D341Med (cell line): ENCODE measurements at regions not wholly inside any gene's neighbourhood (a gene's known extent, or its start where the extent isn't known, plus 50 kb on each side); places are given as distances from the start of the nearest gene placed in this dataset.

ENCODE experiments used
- DNase-seq: peaks from one replicate; pipeline ENCODE4 v3.0.0; 2012; ENCODE audit warnings: low spot score

DNA sequence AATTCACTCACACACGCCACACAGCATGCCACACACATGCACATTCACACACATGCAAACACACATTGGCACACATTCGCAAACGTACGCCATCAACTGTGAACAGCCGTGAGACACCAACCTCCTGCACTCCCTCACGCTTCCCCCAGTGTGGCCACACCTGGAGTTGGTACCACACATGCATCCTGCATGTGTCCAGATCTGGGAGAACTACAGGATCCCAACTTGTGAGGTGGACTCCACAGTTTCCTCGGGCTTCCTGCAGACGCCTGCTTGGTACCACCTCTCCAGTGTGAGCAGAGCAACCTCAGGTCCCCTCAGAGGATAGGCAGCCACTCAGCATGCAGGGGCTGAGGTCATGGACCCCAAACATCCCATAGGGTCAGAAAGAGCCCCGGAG is 239.0 kb downstream of the EIPR1 start:
- DNase-seq: no peak

- no peak for DNase-seq
Measured at GRCh38 chr2:3137651-3138300, 239.8 kb downstream of the EIPR1 start.

- no peak for DNase-seq
Measured at GRCh38 chr2:3135676-3136075, 241.9 kb downstream of the EIPR1 start.

GRCh38 chr2:3134026-3134571 is 243.5 kb downstream of the EIPR1 start:
- no peak for DNase-seq

- no peak for DNase-seq
Measured at GRCh38 chr2:3132966-3133365, 244.7 kb downstream of the EIPR1 start.

DNA sequence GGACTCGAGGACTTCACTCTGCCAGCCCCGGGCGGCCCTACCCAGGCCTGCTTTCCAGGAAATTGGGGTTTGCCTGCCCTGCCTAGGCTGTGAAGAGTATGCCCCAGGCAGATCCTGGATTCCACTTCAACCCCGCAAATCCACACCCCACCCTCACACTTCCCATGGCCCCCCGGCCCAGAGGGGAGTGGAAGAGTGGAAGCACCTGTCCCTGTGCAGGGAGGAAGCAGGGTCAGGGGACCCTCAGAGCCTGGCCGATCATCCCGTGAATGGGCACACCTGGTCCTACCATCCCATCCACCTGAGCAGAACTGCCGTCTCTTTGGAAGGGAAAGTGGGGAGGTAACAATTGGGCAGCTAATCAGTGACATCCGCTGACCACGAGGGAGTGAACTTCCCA is 245.2 kb downstream of the EIPR1 start:
- DNase-seq: no peak

DNA sequence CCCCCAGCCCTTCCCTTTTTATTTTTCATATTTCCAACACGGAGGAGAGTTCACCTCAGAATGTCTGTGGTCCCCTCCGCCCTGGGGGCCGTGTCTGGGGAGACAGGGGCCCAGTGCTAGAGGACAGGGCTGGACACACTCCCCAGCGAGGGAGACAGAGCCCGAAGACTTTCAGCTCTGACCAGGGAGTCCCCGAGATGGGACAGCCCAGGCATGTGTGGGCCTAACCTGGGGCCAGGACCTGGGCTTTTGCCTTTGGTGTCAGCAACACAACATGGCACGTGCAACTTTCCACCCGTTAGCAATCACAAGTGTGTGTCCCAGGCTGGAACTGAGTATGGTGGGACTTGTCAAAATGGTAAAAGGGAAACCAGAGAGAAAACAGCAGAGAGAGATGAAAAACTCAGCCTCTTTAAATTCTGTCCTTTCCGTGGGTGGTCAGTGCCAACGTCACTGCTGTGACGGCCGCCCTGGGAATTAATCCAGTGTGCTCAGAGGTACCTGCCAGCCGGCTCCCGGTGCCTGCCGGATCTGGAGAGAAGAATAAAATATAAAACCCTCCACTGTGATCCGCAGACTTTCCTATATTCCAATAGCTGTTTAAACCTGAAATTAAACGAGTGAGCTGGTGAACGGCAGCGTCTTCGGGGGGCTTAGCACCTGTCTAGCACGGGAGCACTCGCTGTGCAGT is 245.8 kb downstream of the EIPR1 start:
- DNase-seq: no peak

DNA sequence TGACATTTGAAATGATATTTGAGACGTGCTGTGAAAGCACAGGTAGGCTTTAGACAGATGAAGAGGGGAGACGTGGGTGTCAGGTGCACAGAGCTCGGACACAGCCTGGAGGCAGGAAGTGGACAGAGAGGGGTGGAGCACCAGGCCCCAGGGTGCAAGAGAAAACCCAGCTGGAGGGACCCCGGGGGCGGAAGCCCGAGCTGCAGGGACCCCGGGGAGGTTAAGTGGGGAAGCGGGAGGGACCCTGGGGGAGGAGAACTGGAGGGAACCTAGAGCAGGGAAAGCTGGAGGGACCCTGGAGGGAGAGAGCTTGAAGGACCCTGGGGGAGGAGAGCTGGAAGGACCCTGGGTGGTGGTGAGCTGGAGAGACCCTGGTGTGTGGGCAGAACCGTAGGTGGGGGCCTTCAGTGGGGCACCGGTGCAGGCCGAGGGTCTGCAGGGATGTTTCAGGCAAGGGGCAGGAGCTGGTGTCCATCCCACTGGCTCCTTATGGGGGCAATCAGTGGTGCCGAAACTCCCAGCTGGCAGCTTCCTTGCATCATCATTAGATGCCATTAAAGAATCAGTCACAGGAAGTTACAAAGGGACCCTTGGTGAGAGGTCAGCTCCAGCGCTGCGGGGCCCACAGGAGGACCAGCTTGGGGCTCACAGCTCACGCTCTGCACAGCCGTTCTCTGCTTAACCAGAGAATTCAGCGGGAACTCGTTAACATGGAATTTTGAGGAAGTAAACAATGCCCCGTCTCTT is 246.6 kb downstream of the EIPR1 start:
- DNase-seq: no peak

- DNase-seq: no peak
Measured at GRCh38 chr2:3130444-3130843, 247.2 kb downstream of the EIPR1 start.

DNA sequence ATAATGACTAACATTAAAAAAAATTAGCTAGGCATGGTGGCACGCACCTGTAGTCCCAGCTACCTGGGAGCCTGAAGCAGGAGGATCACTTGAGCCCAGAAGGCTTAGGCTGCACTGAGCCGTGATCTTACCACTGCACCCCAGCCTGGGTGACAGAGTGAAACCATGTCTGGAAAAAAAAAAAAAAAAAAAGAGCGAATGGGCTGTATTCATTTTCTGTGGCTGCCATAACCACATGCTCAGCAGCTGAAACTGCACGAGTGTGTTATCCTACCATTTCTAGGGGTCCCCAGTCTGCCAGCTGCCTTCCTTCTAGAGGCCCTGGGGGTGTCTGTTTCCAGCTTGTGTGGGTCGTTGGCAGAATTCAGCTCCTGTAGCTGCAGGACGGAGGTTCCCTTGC is 247.8 kb downstream of the EIPR1 start:
- no peak for DNase-seq

GRCh38 chr2:3128786-3129185 is 248.8 kb downstream of the EIPR1 start:
- DNase-seq: no peak

- no peak for DNase-seq
Measured at GRCh38 chr2:3127710-3128109, 249.9 kb downstream of the EIPR1 start.

DNA sequence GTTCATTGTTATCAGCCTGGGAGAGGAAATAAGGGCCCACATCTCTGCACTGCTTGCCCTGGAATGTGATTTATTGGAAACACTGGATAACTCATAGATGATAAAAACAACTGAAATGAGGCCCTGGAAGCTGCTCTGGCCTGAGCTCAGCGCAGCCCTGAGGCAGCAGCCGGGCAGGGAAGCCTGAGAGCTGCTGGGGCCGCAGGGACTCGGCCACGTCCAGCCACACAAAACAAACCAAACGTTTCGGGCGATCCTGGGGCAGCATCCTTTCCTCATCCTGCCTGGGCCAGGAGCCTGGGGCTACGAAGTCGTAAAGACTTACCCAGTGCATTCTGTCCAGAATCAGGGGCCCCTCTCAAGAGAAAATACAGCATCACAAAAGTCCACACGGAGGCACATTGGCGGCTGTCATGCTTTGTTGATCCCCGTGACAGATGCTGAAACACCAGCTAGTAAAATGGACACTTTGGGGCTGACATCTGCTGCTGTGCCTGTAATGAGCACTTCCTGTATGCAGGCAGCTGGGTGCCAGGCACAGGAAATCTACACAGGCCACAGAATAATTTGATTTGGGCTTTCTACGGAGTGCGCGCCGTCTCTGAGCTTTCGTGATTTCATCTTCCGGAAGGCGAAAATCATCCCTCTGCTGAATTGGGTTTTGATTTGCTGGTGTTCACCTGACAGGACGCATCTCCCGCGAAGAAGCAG is 250.6 kb downstream of the EIPR1 start:
- no peak for DNase-seq

DNA sequence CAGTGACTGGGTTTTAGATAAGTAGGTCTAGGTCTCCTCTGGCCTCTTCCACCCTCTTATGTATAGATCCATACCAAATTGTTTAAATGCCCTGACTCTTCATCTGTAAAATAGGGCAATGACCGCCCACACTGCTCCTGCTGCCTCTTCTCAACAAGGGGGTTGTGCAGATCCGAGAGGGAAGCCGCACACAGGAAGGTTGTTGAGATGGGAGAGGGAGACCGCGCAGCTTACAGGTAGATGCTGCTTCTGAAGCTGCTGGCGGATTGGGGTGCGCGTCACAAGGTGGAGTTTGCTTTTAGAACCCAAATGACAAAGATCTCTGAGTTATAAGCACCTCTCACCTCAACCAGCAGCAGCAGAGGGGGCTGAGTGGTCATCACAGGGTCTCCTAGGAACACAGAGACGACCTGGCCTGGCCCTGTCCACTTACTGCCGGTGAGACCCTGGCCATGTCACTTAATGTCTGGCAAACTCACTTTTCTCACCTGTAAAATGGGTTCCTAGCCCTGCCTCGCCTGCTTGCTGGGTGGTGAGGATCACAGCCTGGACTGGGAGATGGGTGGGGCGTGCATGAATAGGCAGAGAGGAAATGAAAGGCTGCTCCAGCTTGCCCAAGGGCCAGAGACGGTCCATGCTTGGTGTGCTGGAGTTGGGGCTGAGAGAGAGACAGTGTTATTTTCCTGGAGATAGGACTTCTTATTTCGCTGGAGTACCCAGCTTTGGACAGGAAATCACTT is 251.3 kb downstream of the EIPR1 start:
- DNase-seq: no peak

- no peak for DNase-seq
Measured at GRCh38 chr2:3125761-3126130, 251.9 kb downstream of the EIPR1 start.

DNA sequence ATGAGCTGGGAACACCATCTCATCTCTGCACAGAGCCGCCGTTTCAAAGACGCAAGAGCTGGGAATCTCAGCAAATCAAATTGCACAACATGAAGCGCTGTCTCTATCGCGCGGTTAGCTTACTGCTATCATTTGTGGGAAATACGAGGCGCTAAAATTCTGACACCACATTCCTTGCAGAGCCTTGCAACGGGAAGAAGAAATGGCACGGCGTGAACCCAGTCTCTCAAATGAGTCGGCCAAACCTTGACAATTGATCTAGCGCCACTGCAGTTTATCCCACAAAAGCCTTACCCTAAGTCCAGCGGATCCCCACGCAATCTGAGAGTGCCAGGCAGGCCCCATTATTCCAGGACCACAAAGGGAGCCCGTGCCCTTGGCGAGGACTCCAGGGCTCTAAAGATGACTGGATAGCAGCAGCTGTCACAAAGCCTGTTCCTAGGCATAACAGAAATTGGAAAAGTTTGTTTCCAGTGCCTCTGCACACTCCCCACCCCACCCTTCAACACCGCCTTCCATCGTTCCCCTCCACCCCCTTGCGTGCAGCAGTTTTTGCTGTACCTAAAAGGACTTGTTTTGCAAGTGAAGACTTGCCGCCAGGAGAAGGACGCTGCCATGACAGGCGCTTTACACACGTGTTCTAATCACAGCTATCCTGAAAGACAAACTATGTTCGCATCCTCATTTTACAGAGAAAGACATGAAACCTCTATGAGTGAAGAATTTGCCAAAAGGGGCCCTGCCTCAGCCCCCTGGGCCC is 252.4 kb downstream of the EIPR1 start:
- no peak for DNase-seq

DNA sequence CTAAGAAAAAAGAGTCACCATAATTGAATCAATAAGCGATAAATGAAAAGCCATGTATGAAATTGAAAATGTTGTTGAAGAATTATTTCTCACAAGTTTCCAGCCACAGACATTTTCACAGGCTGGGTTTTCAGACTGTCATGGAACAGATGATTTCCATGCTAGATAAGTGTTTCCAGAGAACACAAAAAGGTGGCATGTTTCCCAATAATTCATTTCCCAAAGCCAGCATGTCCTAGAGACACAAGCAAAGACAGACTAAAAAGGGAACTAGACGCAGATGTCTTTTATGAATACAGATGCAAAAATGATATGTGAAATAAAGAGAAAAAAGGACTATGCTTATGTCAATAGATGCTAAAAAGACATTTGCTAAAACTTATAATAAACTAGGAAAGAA is 255.1 kb downstream of the EIPR1 start:
- DNase-seq: no peak

GRCh38 chr2:3121601-3122000 is 256.0 kb downstream of the EIPR1 start:
- no peak for DNase-seq

- DNase-seq: no peak
Measured at GRCh38 chr2:3117650-3118216, 259.9 kb downstream of the EIPR1 start.

GRCh38 chr2:3116371-3116770 is 261.2 kb downstream of the EIPR1 start:
- DNase-seq: no peak
